HCT116 (cell line): ENCODE measurements at regions not wholly inside any gene's neighbourhood (a gene's known extent, or its start where the extent isn't known, plus 50 kb on each side); places are given as distances from the start of the nearest gene placed in this dataset.

Experiments used
- CTCF ChIP-seq, 3 experiments: fragments of 200-600 bp in 1 of 3; sonication (generic) in 1 of 3; IDR thresholded peaks in 2 of 3; conservative IDR thresholded peaks in 1 of 3; 2 replicates each; pipeline ENCODE4 v1.5.1; 2012 to 2017; ENCODE audit warnings: low read depth in 2 of 3, low read length in 2 of 3, antibody characterized with exemption in 1 of 3, borderline replicate concordance in 1 of 3, control low read depth in 1 of 3, mild to moderate bottlenecking in 1 of 3, mixed read lengths in 1 of 3, mixed run types in 1 of 3, moderate library complexity in 1 of 3; ENCODE audit not compliant: insufficient read depth in 1 of 3
- EGR1 ChIP-seq: IDR thresholded peaks from 2 replicates; pipeline ENCODE4 v1.6.1; 2012; ENCODE audit warnings: low read depth
- EZH2 ChIP-seq: fragments of 200-600 bp; sonication (generic); IDR thresholded peaks from 2 replicates; pipeline ENCODE4 v1.6.1; 2017; ENCODE audit warnings: antibody characterized with exemption, mixed run types
- EZH2phosphoT487 ChIP-seq: fragments of 200-600 bp; IDR thresholded peaks from 2 replicates; pipeline ENCODE4 v1.6.1; 2018; ENCODE audit warnings: antibody characterized with exemption, borderline replicate concordance
- MAX ChIP-seq: IDR thresholded peaks from 2 replicates; pipeline ENCODE4 v1.6.1; 2012
- POLR2A ChIP-seq: IDR thresholded peaks from 2 replicates; pipeline ENCODE4 v1.7.0; 2011; ENCODE audit warnings: borderline replicate concordance; ENCODE audit not compliant: insufficient read depth, insufficient read length; ENCODE audit errors: extremely low read depth
- POLR2AphosphoS5 ChIP-seq: IDR thresholded peaks from 2 replicates; pipeline ENCODE4 v1.6.1; 2011; ENCODE audit warnings: mild to moderate bottlenecking, low read depth, low read length, moderate library complexity
- RAD21 ChIP-seq: IDR thresholded peaks from 2 replicates; pipeline ENCODE4 v1.6.1; 2012; ENCODE audit warnings: low read depth, mild to moderate bottlenecking
- REST ChIP-seq: IDR thresholded peaks from 2 replicates; pipeline ENCODE4 v1.6.1; 2012; ENCODE audit warnings: low read depth
- YY1 ChIP-seq: IDR thresholded peaks from 2 replicates; pipeline ENCODE4 v1.6.1; 2011; ENCODE audit warnings: low read length, low read depth, moderate library complexity, mild to moderate bottlenecking; ENCODE audit not compliant: insufficient replicate concordance; ENCODE audit errors: extremely low read depth
- ZBTB33 ChIP-seq: IDR thresholded peaks from 2 replicates; pipeline ENCODE4 v1.6.1; 2011; ENCODE audit warnings: mild to moderate bottlenecking, low read length, moderate library complexity; ENCODE audit not compliant: insufficient replicate concordance; ENCODE audit errors: extremely low read depth
- TF ChIP-seq, protein P1 (sequence below): IDR thresholded peaks from 2 replicates; pipeline ENCODE4 v1.6.1; 2012

- TF ChIP-seq YY1 (no peak), CTCF (IDR thresholded peaks at IDR 0.05 in 2 of 3, conservative IDR thresholded peaks at IDR 0.05 in 1 of 3; ENCODE audit: borderline replicate concordance in 1 of 3, insufficient read depth in 1 of 3, low read depth in 2 of 3, low read length in 2 of 3) (no peak), POLR2A (no peak), EZH2 (no peak), ZBTB33 (no peak), POLR2AphosphoS5 (no peak), MAX (no peak), RAD21 (no peak), REST (no peak), EGR1 (no peak), EZH2phosphoT487 (no peak)
- TF ChIP-seq, protein P1, sequence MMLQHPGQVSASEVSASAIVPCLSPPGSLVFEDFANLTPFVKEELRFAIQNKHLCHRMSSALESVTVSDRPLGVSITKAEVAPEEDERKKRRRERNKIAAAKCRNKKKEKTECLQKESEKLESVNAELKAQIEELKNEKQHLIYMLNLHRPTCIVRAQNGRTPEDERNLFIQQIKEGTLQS, result no peak
These were observed 121.5 kb upstream of the DPP6 start for GRCh38 chr7:153930696-153931095.
